Tibial artery (tissue), 4 donors: ENCODE measurements at regions not wholly inside any gene's neighbourhood (a gene's known extent, or its start where the extent isn't known, plus 50 kb on each side); places are given as distances from the start of the nearest gene placed in this dataset.

ENCODE experiments used
- DNase-seq, 2 donors: peaks; one replicate each; pipeline ENCODE4 v3.0.0-alpha.2; 2019
- H3K27ac ChIP-seq, 2 donors: fragments of 200-600 bp; sonication (generic) in 1 of 2; 1 replicate in 1 of 2; 2 replicates in 1 of 2; pipeline ENCODE4 v1.5.1; 2018 to 2019; ENCODE audit warnings: mild to moderate bottlenecking in 1 of 2
- H3K27me3 ChIP-seq, 2 donors: fragments of 200-600 bp; sonication (generic) in 1 of 2; one replicate each; pipeline versions ENCODE4 v1.5.1 to v1.6.0; 2016 to 2019
- H3K36me3 ChIP-seq, 3 donors: fragments of 200-600 bp; sonication (generic) in 2 of 3; one replicate each; pipeline ENCODE4 v1.5.1; 2016 to 2019; ENCODE audit warnings: mild to moderate bottlenecking in 2 of 3
- H3K4me1 ChIP-seq, 4 donors: fragments of 200-600 bp; sonication (generic) in 2 of 4; 1 replicate in 3 of 4; 2 replicates in 1 of 4; pipeline ENCODE4 v1.5.1; 2016 to 2019
- H3K4me3 ChIP-seq, 2 donors: fragments of 200-600 bp; sonication (generic) in 1 of 2; 1 replicate in 1 of 2; 2 replicates in 1 of 2; pipeline ENCODE4 v1.5.1; 2018 to 2019; ENCODE audit warnings: mild to moderate bottlenecking in 2 of 2
- H3K9me3 ChIP-seq, 3 donors: fragments of 200-600 bp; sonication (generic) in 1 of 3; one replicate each; pipeline ENCODE4 v1.5.1; 2016 to 2019
- intact Hi-C: fragments of 100-400 bp; cut with DNase I; formaldehyde crosslinking; loops from one replicate; pipeline ENCODE4 v1.15.0; 2023; ENCODE audit warnings: low total_unique reads
- TF ChIP-seq, protein P1 (sequence below), 2 experiments: fragments of 200-600 bp in 1 of 2; fragments of 450-650 bp in 1 of 2; IDR thresholded peaks; one replicate each; pipeline ENCODE4 v1.5.1; 2017 to 2019; ENCODE audit warnings: antibody characterized with exemption in 2 of 2, mild to moderate bottlenecking in 1 of 2, moderate library complexity in 1 of 2

DNA sequence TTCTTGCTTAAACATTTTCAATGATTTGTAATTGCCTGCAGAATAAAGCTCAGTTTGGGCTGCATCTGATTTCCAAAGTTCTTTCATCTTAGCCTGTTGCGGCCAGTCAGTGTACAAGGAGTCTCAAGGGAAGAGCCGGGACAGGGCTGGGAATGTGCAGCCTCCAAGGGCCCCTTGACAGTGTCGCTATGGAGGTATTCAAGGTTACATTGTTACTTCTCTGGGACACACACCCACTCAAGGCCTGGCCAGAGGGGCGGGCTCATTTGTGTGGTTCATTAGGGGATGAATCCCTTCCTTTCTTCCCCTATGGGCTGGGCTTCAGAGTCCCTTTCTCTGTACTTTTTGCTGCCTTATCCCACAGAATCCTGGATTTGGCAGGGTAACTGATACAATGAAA, 107.6 kb upstream of the CSF3R start:
- Histone ChIP-seq H3K27ac (no peak overlapping the region), H3K4me1 (no peaks in the 10 kb centered on the region), H3K9me3 (no peaks in the 10 kb centered on the region), H3K4me3 (no peak overlapping the region), H3K36me3 (no peaks in the 10 kb centered on the region), H3K27me3 (peaks cover 0 to 80% of the 10 kb centered on the region in 2 donors)
- DNase-seq, result no peak
- TF ChIP-seq, protein P1, sequence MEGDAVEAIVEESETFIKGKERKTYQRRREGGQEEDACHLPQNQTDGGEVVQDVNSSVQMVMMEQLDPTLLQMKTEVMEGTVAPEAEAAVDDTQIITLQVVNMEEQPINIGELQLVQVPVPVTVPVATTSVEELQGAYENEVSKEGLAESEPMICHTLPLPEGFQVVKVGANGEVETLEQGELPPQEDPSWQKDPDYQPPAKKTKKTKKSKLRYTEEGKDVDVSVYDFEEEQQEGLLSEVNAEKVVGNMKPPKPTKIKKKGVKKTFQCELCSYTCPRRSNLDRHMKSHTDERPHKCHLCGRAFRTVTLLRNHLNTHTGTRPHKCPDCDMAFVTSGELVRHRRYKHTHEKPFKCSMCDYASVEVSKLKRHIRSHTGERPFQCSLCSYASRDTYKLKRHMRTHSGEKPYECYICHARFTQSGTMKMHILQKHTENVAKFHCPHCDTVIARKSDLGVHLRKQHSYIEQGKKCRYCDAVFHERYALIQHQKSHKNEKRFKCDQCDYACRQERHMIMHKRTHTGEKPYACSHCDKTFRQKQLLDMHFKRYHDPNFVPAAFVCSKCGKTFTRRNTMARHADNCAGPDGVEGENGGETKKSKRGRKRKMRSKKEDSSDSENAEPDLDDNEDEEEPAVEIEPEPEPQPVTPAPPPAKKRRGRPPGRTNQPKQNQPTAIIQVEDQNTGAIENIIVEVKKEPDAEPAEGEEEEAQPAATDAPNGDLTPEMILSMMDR (IDR thresholded peaks at IDR 0.05), result no peak
- intact Hi-C loops, result no loop called here

DNA sequence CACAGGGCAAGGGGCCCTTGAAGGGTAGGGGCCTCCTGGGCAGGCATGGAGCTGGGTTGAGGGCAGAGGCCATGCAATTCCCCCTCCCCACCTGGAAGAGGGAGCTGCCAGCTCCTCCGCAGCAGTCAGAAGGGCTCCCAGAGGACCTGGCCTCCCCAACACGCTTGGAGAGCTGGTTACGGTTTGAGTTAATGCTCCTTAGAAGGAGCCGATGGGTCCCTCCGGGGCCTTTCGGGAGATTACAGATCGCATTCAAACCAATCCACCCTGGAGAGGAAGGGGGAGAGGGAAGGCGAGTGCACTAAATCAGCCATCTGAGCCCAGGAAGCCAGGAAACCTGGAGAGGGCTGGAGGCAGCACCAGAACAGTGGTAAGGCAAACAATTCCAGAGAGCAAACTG, 106.3 kb upstream of the CSF3R start:
- H3K27ac ChIP-seq, result no peak overlapping the region
- peaks cover 0 to 82% of the 10 kb centered on the region in 2 donors for H3K27me3 ChIP-seq

DNA sequence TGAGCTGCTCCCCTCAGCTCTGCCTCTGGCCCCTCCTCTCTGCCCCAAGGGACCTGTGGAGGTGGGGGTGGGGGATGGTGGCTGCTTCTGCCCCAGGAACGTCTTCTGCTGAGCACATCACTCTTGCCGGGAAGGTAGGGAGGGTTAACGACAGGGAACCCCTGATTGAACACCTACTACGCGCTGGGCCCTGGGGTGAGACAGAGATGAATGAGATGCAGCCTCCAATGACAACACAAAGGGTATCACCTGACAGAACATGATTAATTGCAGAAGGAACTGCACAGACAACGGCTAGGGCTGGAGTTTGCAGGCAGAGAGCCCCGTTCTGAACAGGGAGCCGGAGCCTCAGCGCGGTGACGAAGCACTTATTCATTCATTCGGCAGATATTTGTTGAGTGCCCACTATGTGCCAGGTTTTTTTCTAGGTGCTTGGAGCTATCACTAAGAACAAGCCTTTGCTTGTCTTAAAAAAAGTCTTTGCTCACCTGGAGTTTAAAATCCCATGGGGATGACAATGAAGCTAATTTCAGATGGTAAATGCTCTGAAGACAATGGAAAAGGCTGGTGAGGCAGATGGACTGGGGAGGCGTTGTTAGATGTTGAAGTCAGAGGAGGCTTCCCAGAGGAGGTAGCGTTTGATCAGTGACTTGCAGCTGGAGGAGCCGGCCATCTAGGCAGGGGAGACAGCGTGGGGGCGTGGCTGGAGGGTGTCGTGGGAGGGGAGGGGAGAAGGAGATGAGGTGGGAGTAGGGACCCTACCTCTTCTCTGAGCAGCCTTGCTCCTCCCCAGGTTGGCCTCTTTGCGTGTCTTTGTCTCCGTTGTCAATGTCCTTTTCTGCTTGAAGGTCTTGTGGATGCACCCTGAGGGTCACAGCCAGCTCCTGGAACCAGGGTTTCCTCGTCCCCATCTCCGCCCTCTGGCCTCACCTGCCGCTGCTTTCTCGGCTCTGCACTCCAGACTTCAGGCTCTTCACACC, 103.1 kb upstream of the CSF3R start:
- H3K27ac ChIP-seq, result no peak overlapping the region
- H3K27me3 ChIP-seq, result peaks cover 0 to 82% of the 10 kb centered on the region in 2 donors
- no peaks in the 10 kb centered on the region for H3K4me1 ChIP-seq
- no peaks in the 10 kb centered on the region for H3K36me3 ChIP-seq
- H3K9me3 ChIP-seq, result no peaks in the 10 kb centered on the region
- TF ChIP-seq, protein P1 (IDR thresholded peaks at IDR 0.05), result no peak
- no peak overlapping the region for H3K4me3 ChIP-seq
- DNase-seq, result no peak
- intact Hi-C loops, result no loop called here

More for the DNA sequence above, 106.3 kb upstream of the CSF3R start:
- Histone ChIP-seq H3K9me3 (no peaks in the 10 kb centered on the region), H3K4me3 (no peak overlapping the region), H3K4me1 (no peaks in the 10 kb centered on the region), H3K36me3 (no peaks in the 10 kb centered on the region)
- intact Hi-C loops, result no loop called here
- TF ChIP-seq, protein P1 (IDR thresholded peaks at IDR 0.05), result no peak
- no peak for DNase-seq

DNA sequence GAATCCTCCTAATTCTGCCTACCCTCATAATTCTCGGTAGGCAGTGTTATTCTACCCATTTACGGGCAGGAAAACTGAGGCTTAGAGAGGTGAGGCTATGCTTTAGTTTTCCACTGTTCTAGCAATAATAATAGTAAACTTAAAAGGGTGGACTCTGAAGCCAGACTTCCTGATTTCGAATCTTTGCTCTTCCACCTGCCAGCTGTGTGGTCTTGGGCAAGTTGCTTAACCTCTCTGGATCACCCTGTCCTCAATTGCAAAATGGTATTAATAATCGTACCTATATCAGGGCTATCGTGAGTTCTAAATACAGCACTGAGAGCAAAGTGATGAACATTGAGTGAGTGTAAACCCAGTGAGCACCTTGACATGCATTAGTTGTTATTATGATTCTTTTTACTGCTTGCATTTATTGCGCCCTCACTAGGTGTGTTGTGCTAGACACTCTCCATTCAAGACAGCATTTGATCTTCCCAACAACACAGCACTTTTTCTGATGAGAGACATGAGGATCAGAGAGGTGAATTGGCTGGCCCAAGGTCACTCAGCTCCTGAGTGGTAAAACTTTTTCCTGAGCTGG, 102.3 kb upstream of the CSF3R start:
- Histone ChIP-seq H3K4me3 (no peak overlapping the region), H3K27me3 (peaks cover 0 to 84% of the 10 kb centered on the region in 2 donors), H3K27ac (no peak overlapping the region), H3K4me1 (no peaks in the 10 kb centered on the region), H3K36me3 (no peaks in the 10 kb centered on the region), H3K9me3 (no peaks in the 10 kb centered on the region)
- no peak for DNase-seq
- TF ChIP-seq, protein P1 (IDR thresholded peaks at IDR 0.05), result no peak
- intact Hi-C loops, result no loop called here

DNA sequence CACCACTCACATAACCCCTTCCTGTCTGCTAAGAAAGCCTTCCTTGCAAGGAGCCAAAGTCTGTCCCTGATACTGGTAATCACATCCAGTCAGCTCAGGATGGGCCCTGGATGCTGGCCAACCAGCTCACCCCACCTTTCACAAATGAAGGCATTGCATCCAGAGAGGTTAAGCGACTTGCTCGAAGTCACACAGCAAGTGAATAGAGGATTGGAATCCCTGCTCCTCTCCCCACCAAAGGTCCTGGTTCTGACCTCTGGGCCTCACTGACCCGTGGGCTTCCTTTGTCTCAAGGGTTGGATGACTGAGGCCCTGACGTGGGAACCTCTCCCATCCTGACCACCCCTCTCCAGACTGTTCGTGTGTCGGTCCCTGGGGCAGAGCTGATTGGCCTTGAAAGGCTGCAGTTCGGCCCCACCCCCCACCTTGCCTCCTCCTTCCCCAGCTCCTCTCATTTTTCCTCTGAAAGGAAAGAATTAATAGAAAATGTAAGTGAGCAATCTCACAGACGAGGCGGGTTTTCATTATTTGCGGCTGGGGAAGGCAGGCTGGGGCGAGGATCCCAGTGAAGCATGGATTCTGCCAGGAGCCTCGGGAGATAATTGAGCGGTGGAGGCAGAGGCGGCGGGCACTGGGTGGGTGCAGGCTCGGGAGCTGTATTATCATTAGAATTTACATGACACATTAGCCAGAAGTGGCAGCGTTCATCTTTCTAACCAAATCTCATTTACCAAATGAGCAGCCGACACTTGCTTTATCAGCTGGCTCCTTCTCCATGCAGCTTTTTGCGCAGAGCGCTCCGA, 101.5 kb upstream of the CSF3R start:
- DNase-seq, result no peak
- Histone ChIP-seq H3K36me3 (no peaks in the 10 kb centered on the region), H3K9me3 (no peaks in the 10 kb centered on the region), H3K4me3 (no peak overlapping the region), H3K27me3 (peaks cover 0 to 78% of the 10 kb centered on the region in 2 donors), H3K27ac (no peak overlapping the region), H3K4me1 (no peaks in the 10 kb centered on the region)
- TF ChIP-seq, protein P1 (IDR thresholded peaks at IDR 0.05), result no peak
- intact Hi-C loops, result no loop called here
